CD4-positive, alpha-beta T cell (primary cell): ENCODE measurements at regions not wholly inside any gene's neighbourhood (a gene's known extent, or its start where the extent isn't known, plus 50 kb on each side); places are given as distances from the start of the nearest gene placed in this dataset.

Source experiments
- ATAC-seq: fragments of 200-7000 bp; cut with Tn5 transposase; one replicate; pipeline ENCODE4 v1.10.0; 2022; ENCODE audit warnings: mild to moderate bottlenecking; ENCODE audit not compliant: poor library complexity
- CTCF ChIA-PET: fragments of 350-600 bp; sonication (Branson Sonifier 250); formaldehyde crosslinking; loops from one replicate; lab custom pipeline; 2021; ENCODE audit warnings: antibody characterized with exemption, inconsistent platforms; lab: Charles Lee
- POLR2A ChIA-PET: fragments of 350-600 bp; sonication (Branson Sonifier 250); formaldehyde crosslinking; loops from one replicate; lab custom pipeline; 2021; ENCODE audit warnings: antibody characterized with exemption, inconsistent platforms; lab: Charles Lee
- DNase-seq, 14 experiments: peaks; one replicate each; pipeline ENCODE4 v3.0.0-alpha.2; 2013 to 2020; ENCODE audit warnings: mixed read lengths in 2 of 14
- H3K27ac ChIP-seq, 2 donors: one replicate each; pipeline versions ENCODE4 v1.5.1 to v1.7.0; 2013; ENCODE audit warnings: low read length in 2 of 2, low read depth in 1 of 2, mild to moderate bottlenecking in 1 of 2
- H3K27me3 ChIP-seq, 2 experiments: 1 replicate in 1 of 2; 2 replicates in 1 of 2; pipeline versions ENCODE4 v1.6.1 to v1.7.0; 2013; ENCODE audit warnings: low read length in 2 of 2, control low read depth in 1 of 2, mild to moderate bottlenecking in 1 of 2, moderate library complexity in 1 of 2; ENCODE audit not compliant: insufficient read depth in 2 of 2, control insufficient read depth in 1 of 2
- H3K36me3 ChIP-seq: one replicate; pipeline ENCODE4 v1.6.1; 2013; ENCODE audit warnings: low read length, control low read depth; ENCODE audit not compliant: insufficient read depth
- H3K4me1 ChIP-seq: one replicate; pipeline ENCODE4 v1.6.1; 2013; ENCODE audit warnings: low read length, control low read depth; ENCODE audit not compliant: insufficient read depth
- H3K4me3 ChIP-seq: one replicate; pipeline ENCODE4 v1.5.1; 2013; ENCODE audit warnings: mild to moderate bottlenecking, low read length, moderate library complexity
- H3K9me3 ChIP-seq, 2 experiments: 1 replicate in 1 of 2; 2 replicates in 1 of 2; pipeline versions ENCODE4 v1.6.1 to v1.7.0; 2013; ENCODE audit warnings: low read length in 2 of 2, mild to moderate bottlenecking in 2 of 2, control low read depth in 1 of 2, moderate library complexity in 1 of 2; ENCODE audit not compliant: control insufficient read depth in 1 of 2, insufficient read depth in 1 of 2
- H3K27ac Mint-ChIP-seq: one replicate; pipeline ENCODE4 v1.8.0; 2020; ENCODE audit warnings: mixed read lengths
- H3K27me3 Mint-ChIP-seq: one replicate; pipeline ENCODE4 v1.8.0; 2021; ENCODE audit warnings: mixed read lengths
- H3K36me3 Mint-ChIP-seq: one replicate; pipeline ENCODE4 v1.8.0; 2021; ENCODE audit warnings: low read depth, mixed read lengths
- H3K4me1 Mint-ChIP-seq: one replicate; pipeline ENCODE4 v1.8.0; 2021; ENCODE audit warnings: low read depth, mixed read lengths
- H3K4me3 Mint-ChIP-seq: one replicate; pipeline ENCODE4 v1.8.0; 2020; ENCODE audit warnings: mild to moderate bottlenecking, mixed read lengths
- H3K9me3 Mint-ChIP-seq: one replicate; pipeline ENCODE4 v1.8.0; 2020; ENCODE audit warnings: mixed read lengths
- CTCF ChIP-seq: fragments of 200-600 bp; IDR thresholded peaks from one replicate; pipeline ENCODE4 v1.8.0; 2022; ENCODE audit warnings: antibody characterized with exemption, mild to moderate bottlenecking
- intact Hi-C, 2 experiments: fragments of 100-400 bp; cut with DNase I in 1 of 2; cut with micrococcal nuclease in 1 of 2; formaldehyde crosslinking; loops; one replicate each; pipeline versions ENCODE4 v1.15.1 to v1.9.0; 2023 to 2025; cut with DNase I, micrococcal nuclease

GRCh38 chr18:27627927-27628326 is 442.8 kb upstream of the CHST9 start:
- H3K4me1 ChIP-seq: no peaks in the 10 kb centered on the region
- TF ChIP-seq CTCF: no peak
- no peak overlapping the region for H3K27ac Mint-ChIP-seq
- intact Hi-C loops: no loop called here
- no peaks in the 10 kb centered on the region for H3K27me3 Mint-ChIP-seq
- H3K4me3 ChIP-seq: no peak overlapping the region
- no peak overlapping the region for H3K4me3 Mint-ChIP-seq
- H3K36me3 Mint-ChIP-seq: no peaks in the 10 kb centered on the region
- CTCF ChIA-PET: no interaction called here
- ATAC-seq (no peak), DNase-seq (no peak)
- no peak overlapping the region for H3K27ac ChIP-seq
- POLR2A ChIA-PET: no interaction called here
- H3K4me1 Mint-ChIP-seq: no peaks in the 10 kb centered on the region
- H3K9me3 ChIP-seq: peaks cover 0 to 8% of the 10 kb centered on the region in 2 experiments
- H3K27me3 ChIP-seq: no peaks in the 10 kb centered on the region
- peaks cover 3% of the 10 kb centered on the region for H3K9me3 Mint-ChIP-seq
- no peaks in the 10 kb centered on the region for H3K36me3 ChIP-seq

GRCh38 chr18:27621236-27621890 is 436.3 kb upstream of the CHST9 start:
- H3K36me3 Mint-ChIP-seq: no peaks in the 10 kb centered on the region
- Histone ChIP-seq H3K9me3 (peaks cover 0 to 4% of the 10 kb centered on the region in 2 experiments), H3K4me1 (no peaks in the 10 kb centered on the region), H3K36me3 (no peaks in the 10 kb centered on the region), H3K27ac (no peak overlapping the region), H3K27me3 (no peaks in the 10 kb centered on the region), H3K4me3 (no peak overlapping the region)
- H3K9me3 Mint-ChIP-seq: peaks cover under 1% of the 10 kb centered on the region
- POLR2A ChIA-PET: no interaction called here
- intact Hi-C loops: no loop called here
- no peaks in the 10 kb centered on the region for H3K27me3 Mint-ChIP-seq
- TF ChIP-seq CTCF: no peak
- CTCF ChIA-PET: no interaction called here
- no peak for DNase-seq
- no peak for ATAC-seq
- no peaks in the 10 kb centered on the region for H3K4me1 Mint-ChIP-seq
- no peak overlapping the region for H3K27ac Mint-ChIP-seq
- no peak overlapping the region for H3K4me3 Mint-ChIP-seq

- intact Hi-C loops: no loop called here
- Mint-ChIP-seq H3K27ac (no peak overlapping the region), H3K4me1 (no peaks in the 10 kb centered on the region), H3K4me3 (no peak overlapping the region), H3K36me3 (no peaks in the 10 kb centered on the region), H3K27me3 (no peaks in the 10 kb centered on the region), H3K9me3 (no peaks in the 10 kb centered on the region)
- H3K9me3 ChIP-seq: peaks cover 0 to 10% of the 10 kb centered on the region in 2 experiments
- TF ChIP-seq CTCF: no peak
- DNase-seq (no peak), ATAC-seq (no peak)
- H3K36me3 ChIP-seq: no peaks in the 10 kb centered on the region
- no peak overlapping the region for H3K27ac ChIP-seq
- POLR2A ChIA-PET: interaction anchor here (0.6 kb wide), 1 partner anchor 808 kb away, joined by 4 read pairs; no protein-coding TSS in a partner anchor
- H3K4me3 ChIP-seq: no peak overlapping the region
- H3K27me3 ChIP-seq: no peaks in the 10 kb centered on the region
- no peaks in the 10 kb centered on the region for H3K4me1 ChIP-seq
- CTCF ChIA-PET: no interaction called here
These were observed 434.8 kb upstream of the CHST9 start for GRCh38 chr18:27619906-27620305.
